HCT116 (cell line): ENCODE measurements at regions not wholly inside any gene's neighbourhood (a gene's known extent, or its start where the extent isn't known, plus 50 kb on each side); places are given as distances from the start of the nearest gene placed in this dataset.

Source experiments
- ATAC-seq: fragments of 200-7000 bp; cut with Tn5 transposase; 2 replicates; pipeline ENCODE4 v1.9.1; 2020; ENCODE audit warnings: mild to moderate bottlenecking, moderate library complexity
- BruUV-seq: library from RNA; stranded (reverse); fragments of 400-500 nt; replicated peaks from 2 replicates; lab custom pipeline; 2021; lab: Mats Ljungman, UMichigan
- CTCF ChIA-PET: fragments of 300-600 bp; sonication (Branson Sonifier 250); formaldehyde crosslinking; loops from one replicate; lab custom pipeline; 2021; ENCODE audit warnings: antibody characterized with exemption; lab: Charles Lee
- POLR2A ChIA-PET: fragments of 300-600, 350-600 bp; sonication (Branson Sonifier 250); formaldehyde crosslinking; loops from one replicate; lab custom pipeline; 2021; ENCODE audit warnings: antibody characterized with exemption; lab: Charles Lee
- RAD21 ChIA-PET, 2 experiments: fragments of 300-600 bp; sonication (Branson Sonifier 250); formaldehyde crosslinking; loops; one replicate each; lab custom pipeline; 2023; ENCODE audit warnings: low total read pairs in 2 of 2; ENCODE audit not compliant: uncharacterized antibody in 2 of 2, unreplicated experiment in 2 of 2, low non-redundant PET in 1 of 2; lab: Charles Lee
- DNase-seq: peaks from one replicate; pipeline ENCODE4 v3.0.0-alpha.2; 2010; ENCODE audit warnings: low read depth, low spot score
- H2AFZ ChIP-seq: fragments of 200-600 bp; shearing (Covaris generic), sonication (generic); 2 replicates; pipeline ENCODE4 v1.6.1; 2017; ENCODE audit warnings: low read depth, mixed run types, mixed read lengths, antibody characterized with exemption, low read length; ENCODE audit not compliant: poor library complexity, severe bottlenecking
- H3K27ac ChIP-seq: 2 replicates; pipeline ENCODE4 v1.5.1; 2012; ENCODE audit warnings: low read depth, low read length
- H3K27me3 ChIP-seq: fragments of 200-600 bp; sonication (generic); 2 replicates; pipeline ENCODE4 v1.6.1; 2016; ENCODE audit warnings: mixed run types, low read length, mixed read lengths; ENCODE audit not compliant: insufficient read depth
- H3K36me3 ChIP-seq, 2 experiments: fragments of 200-500 bp in 1 of 2; fragments of 200-600 bp in 1 of 2; sonication (Bioruptor generic) in 1 of 2; sonication (generic) in 1 of 2; 2 replicates each; pipeline versions ENCODE4 v1.5.1 to v1.6.1; 2014 to 2016; ENCODE audit warnings: low read length in 2 of 2, inconsistent platforms in 1 of 2, mixed read lengths in 1 of 2, mixed run types in 1 of 2; ENCODE audit not compliant: insufficient read depth in 2 of 2, control insufficient read depth in 1 of 2
- H3K4me1 ChIP-seq, 2 experiments: fragments of 200-600 bp in 1 of 2; sonication (generic) in 1 of 2; 2 replicates each; pipeline versions ENCODE4 v1.5.1 to v1.6.1; 2012 to 2017; ENCODE audit warnings: low read length in 2 of 2, inconsistent platforms in 1 of 2, mild to moderate bottlenecking in 1 of 2, mixed read lengths in 1 of 2, mixed run types in 1 of 2, moderate library complexity in 1 of 2; ENCODE audit not compliant: insufficient read depth in 2 of 2, control insufficient read depth in 1 of 2
- H3K4me2 ChIP-seq: fragments of 200-600 bp; sonication (generic); 2 replicates; pipeline ENCODE4 v1.6.1; 2017; ENCODE audit warnings: mixed run types, low read length, mixed read lengths
- H3K4me3 ChIP-seq, 2 experiments: fragments of 200-600 bp in 1 of 2; sonication (generic) in 1 of 2; replicated peaks in 1 of 2; 2 replicates each; pipeline ENCODE4 v1.5.1; 2011 to 2016; ENCODE audit warnings: low read length in 2 of 2, control low read depth in 1 of 2, low read depth in 1 of 2, mild to moderate bottlenecking in 1 of 2, mixed read lengths in 1 of 2, mixed run types in 1 of 2
- H3K79me2 ChIP-seq: fragments of 200-600 bp; sonication (generic); 2 replicates; pipeline ENCODE4 v1.6.1; 2017; ENCODE audit warnings: mild to moderate bottlenecking, mixed run types, low read length, moderate library complexity, mixed read lengths; ENCODE audit not compliant: insufficient read depth
- H3K9ac ChIP-seq: fragments of 200-600 bp; sonication (generic); 2 replicates; pipeline ENCODE4 v1.6.1; 2016; ENCODE audit warnings: low read length, mixed read lengths
- H3K9me2 ChIP-seq: fragments of 200-600 bp; sonication (generic), shearing (Covaris generic); 2 replicates; pipeline ENCODE4 v1.6.1; 2017; ENCODE audit warnings: mixed run types, mild to moderate bottlenecking, moderate library complexity; ENCODE audit not compliant: insufficient read depth
- H3K9me3 ChIP-seq, 2 experiments: fragments of 200-500 bp in 1 of 2; fragments of 200-600 bp in 1 of 2; sonication (Bioruptor generic) in 1 of 2; sonication (generic) in 1 of 2; 2 replicates each; pipeline ENCODE4 v1.6.1; 2014 to 2017; ENCODE audit warnings: low read length in 2 of 2, mixed read lengths in 2 of 2, inconsistent platforms in 1 of 2, low read depth in 1 of 2, mild to moderate bottlenecking in 1 of 2, mixed run types in 1 of 2, moderate library complexity in 1 of 2; ENCODE audit not compliant: control insufficient read depth in 1 of 2, insufficient read depth in 1 of 2
- H4K20me1 ChIP-seq: fragments of 200-600 bp; sonication (generic), shearing (Covaris generic); 2 replicates; pipeline ENCODE4 v1.6.1; 2017; ENCODE audit warnings: mixed run types, mild to moderate bottlenecking, moderate library complexity; ENCODE audit not compliant: insufficient read depth
- CEBPB ChIP-seq: IDR thresholded peaks from 2 replicates; pipeline ENCODE4 v1.6.1; 2012; ENCODE audit warnings: low read depth
- EGR1 ChIP-seq: IDR thresholded peaks from 2 replicates; pipeline ENCODE4 v1.6.1; 2012; ENCODE audit warnings: low read depth
- ELF1 ChIP-seq: IDR thresholded peaks from 2 replicates; pipeline ENCODE4 v1.6.1; 2012; ENCODE audit warnings: low read depth, borderline replicate concordance
- EZH2 ChIP-seq: fragments of 200-600 bp; sonication (generic); IDR thresholded peaks from 2 replicates; pipeline ENCODE4 v1.6.1; 2017; ENCODE audit warnings: antibody characterized with exemption, mixed run types
- EZH2phosphoT487 ChIP-seq: fragments of 200-600 bp; IDR thresholded peaks from 2 replicates; pipeline ENCODE4 v1.6.1; 2018; ENCODE audit warnings: antibody characterized with exemption, borderline replicate concordance
- FOSL1 ChIP-seq: IDR thresholded peaks from 2 replicates; pipeline ENCODE4 v1.6.1; 2012; ENCODE audit warnings: low read depth
- POLR2A ChIP-seq: IDR thresholded peaks from 2 replicates; pipeline ENCODE4 v1.7.0; 2011; ENCODE audit warnings: borderline replicate concordance; ENCODE audit not compliant: insufficient read depth, insufficient read length; ENCODE audit errors: extremely low read depth
- POLR2AphosphoS5 ChIP-seq: IDR thresholded peaks from 2 replicates; pipeline ENCODE4 v1.6.1; 2011; ENCODE audit warnings: mild to moderate bottlenecking, low read depth, low read length, moderate library complexity
- RAD21 ChIP-seq: IDR thresholded peaks from 2 replicates; pipeline ENCODE4 v1.6.1; 2012; ENCODE audit warnings: low read depth, mild to moderate bottlenecking
- SIN3A ChIP-seq: IDR thresholded peaks from 2 replicates; pipeline ENCODE4 v1.6.1; 2012; ENCODE audit warnings: low read depth
- SP1 ChIP-seq: IDR thresholded peaks from 2 replicates; pipeline ENCODE4 v1.6.1; 2012; ENCODE audit warnings: low read depth
- SRF ChIP-seq: IDR thresholded peaks from 2 replicates; pipeline ENCODE4 v1.6.1; 2012; ENCODE audit warnings: low read depth
- TCF7L2 ChIP-seq: IDR thresholded peaks from 2 replicates; pipeline ENCODE4 v1.7.0; 2011; ENCODE audit warnings: borderline replicate concordance, inconsistent platforms; ENCODE audit not compliant: insufficient read depth, insufficient read length; ENCODE audit errors: extremely low read depth
- YY1 ChIP-seq: IDR thresholded peaks from 2 replicates; pipeline ENCODE4 v1.6.1; 2011; ENCODE audit warnings: low read length, low read depth, moderate library complexity, mild to moderate bottlenecking; ENCODE audit not compliant: insufficient replicate concordance; ENCODE audit errors: extremely low read depth
- ZFX ChIP-seq: fragments of 450-650 bp; IDR thresholded peaks from 2 replicates; pipeline ENCODE4 v1.6.1; 2017
- ZNF274 ChIP-seq: fragments of 200-500 bp; sonication (Bioruptor generic); IDR thresholded peaks from 2 replicates; pipeline ENCODE4 v1.6.1; 2014; ENCODE audit warnings: mild to moderate bottlenecking, low read depth, low read length, inconsistent platforms
- intact Hi-C: fragments of 100-400 bp; cut with micrococcal nuclease; formaldehyde crosslinking; loops from 2 replicates; pipeline ENCODE4 v1.10.0; 2022
- TF ChIP-seq, protein P1 (sequence below): IDR thresholded peaks from 2 replicates; pipeline ENCODE4 v1.6.1; 2012
- TF ChIP-seq, protein P2 (sequence below), 3 experiments: fragments of 200-600 bp in 1 of 3; sonication (generic) in 1 of 3; IDR thresholded peaks in 2 of 3; conservative IDR thresholded peaks in 1 of 3; 2 replicates each; pipeline ENCODE4 v1.5.1; 2012 to 2017; ENCODE audit warnings: low read depth in 2 of 3, low read length in 2 of 3, antibody characterized with exemption in 1 of 3, borderline replicate concordance in 1 of 3, control low read depth in 1 of 3, mild to moderate bottlenecking in 1 of 3, mixed read lengths in 1 of 3, mixed run types in 1 of 3, moderate library complexity in 1 of 3; ENCODE audit not compliant: insufficient read depth in 1 of 3

DNA sequence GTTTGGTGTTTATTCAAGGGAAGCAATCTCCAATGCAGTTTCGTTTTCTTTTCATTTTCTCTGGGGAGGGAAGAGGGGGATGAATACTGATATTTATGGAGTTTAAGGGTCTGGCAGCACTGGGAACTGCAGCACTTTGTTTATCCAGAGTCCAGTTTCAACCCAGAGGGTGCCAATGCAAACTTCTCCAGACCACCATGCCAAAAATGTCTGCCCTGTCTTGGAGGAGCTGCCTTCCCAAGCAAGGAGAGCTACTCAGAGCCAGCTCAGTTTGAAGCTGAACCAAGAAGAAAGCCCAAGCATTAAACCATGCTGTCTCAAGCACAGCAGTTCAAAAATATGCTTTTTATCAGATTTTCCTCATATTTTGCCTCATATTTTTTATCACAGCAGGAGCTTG lies 589.7 kb downstream of the LMO4 start:
- TF ChIP-seq ZFX: no peak
- no peak for TF ChIP-seq ELF1
- TF ChIP-seq RAD21: no peak
- TF ChIP-seq, protein P1, sequence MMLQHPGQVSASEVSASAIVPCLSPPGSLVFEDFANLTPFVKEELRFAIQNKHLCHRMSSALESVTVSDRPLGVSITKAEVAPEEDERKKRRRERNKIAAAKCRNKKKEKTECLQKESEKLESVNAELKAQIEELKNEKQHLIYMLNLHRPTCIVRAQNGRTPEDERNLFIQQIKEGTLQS: no peak
- no peak for TF ChIP-seq POLR2A
- TF ChIP-seq TCF7L2: no peak
- TF ChIP-seq, protein P2, sequence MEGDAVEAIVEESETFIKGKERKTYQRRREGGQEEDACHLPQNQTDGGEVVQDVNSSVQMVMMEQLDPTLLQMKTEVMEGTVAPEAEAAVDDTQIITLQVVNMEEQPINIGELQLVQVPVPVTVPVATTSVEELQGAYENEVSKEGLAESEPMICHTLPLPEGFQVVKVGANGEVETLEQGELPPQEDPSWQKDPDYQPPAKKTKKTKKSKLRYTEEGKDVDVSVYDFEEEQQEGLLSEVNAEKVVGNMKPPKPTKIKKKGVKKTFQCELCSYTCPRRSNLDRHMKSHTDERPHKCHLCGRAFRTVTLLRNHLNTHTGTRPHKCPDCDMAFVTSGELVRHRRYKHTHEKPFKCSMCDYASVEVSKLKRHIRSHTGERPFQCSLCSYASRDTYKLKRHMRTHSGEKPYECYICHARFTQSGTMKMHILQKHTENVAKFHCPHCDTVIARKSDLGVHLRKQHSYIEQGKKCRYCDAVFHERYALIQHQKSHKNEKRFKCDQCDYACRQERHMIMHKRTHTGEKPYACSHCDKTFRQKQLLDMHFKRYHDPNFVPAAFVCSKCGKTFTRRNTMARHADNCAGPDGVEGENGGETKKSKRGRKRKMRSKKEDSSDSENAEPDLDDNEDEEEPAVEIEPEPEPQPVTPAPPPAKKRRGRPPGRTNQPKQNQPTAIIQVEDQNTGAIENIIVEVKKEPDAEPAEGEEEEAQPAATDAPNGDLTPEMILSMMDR (IDR thresholded peaks at IDR 0.05 in 2 of 3, conservative IDR thresholded peaks at IDR 0.05 in 1 of 3; ENCODE audit: borderline replicate concordance in 1 of 3, insufficient read depth in 1 of 3, low read depth in 2 of 3, low read length in 2 of 3): no peak
- RAD21 ChIA-PET: no interaction called here
- CTCF ChIA-PET: no interaction called here
- Histone ChIP-seq H3K27me3 (no peaks in the 10 kb centered on the region), H3K4me2 (no peak overlapping the region), H3K36me3 (no peaks in the 10 kb centered on the region), H3K27ac (no peak overlapping the region), H3K79me2 (no peaks in the 10 kb centered on the region), H4K20me1 (no peaks in the 10 kb centered on the region), H3K9me2 (no peaks in the 10 kb centered on the region), H3K9me3 (no peaks in the 10 kb centered on the region), H3K4me3 (no peak overlapping the region), H3K9ac (no peak overlapping the region), H2AFZ (no peak overlapping the region), H3K4me1 (no peaks in the 10 kb centered on the region)
- DNase-seq: no peak
- intact Hi-C loops: no loop called here
- POLR2A ChIA-PET: no interaction called here
- no TSS peak for BruUV-seq
- ATAC-seq: no peak

DNA sequence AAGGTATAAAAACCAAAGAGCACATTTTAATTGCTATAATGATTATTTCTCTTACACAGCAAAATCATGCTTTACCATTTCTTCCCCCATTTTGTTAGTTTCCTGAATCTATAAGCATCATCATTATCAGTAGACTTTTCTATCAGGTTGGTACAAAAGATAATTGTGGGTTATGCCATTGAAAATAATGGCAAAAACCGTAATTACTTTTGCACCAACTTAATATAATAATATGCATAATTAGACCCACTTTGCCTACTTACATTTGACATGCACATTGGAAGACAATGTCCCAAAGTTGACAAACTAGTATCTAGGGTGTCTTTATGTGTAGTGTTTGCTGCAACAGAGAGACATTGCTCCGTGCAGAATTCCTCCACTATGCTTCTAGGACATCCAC lies 594.2 kb downstream of the LMO4 start:
- ChIA-PET POLR2A (no interaction called here), CTCF (no interaction called here), RAD21 (no interaction called here)
- H3K36me3 ChIP-seq: no peaks in the 10 kb centered on the region
- H3K27ac ChIP-seq: no peak overlapping the region
- DNase-seq: no peak
- no peak overlapping the region for H2AFZ ChIP-seq
- no peaks in the 10 kb centered on the region for H4K20me1 ChIP-seq
- no peak overlapping the region for H3K4me3 ChIP-seq
- no peak for TF ChIP-seq ELF1
- TF ChIP-seq EZH2phosphoT487: no peak
- no peak for TF ChIP-seq EGR1
- TF ChIP-seq, protein P1: no peak
- no peak for TF ChIP-seq SIN3A
- TF ChIP-seq TCF7L2: no peak
- no peak for TF ChIP-seq SRF
- no peak for TF ChIP-seq POLR2AphosphoS5
- no peak for TF ChIP-seq EZH2
- no peak for TF ChIP-seq CEBPB
- TF ChIP-seq YY1: no peak
- no peak for TF ChIP-seq POLR2A
- TF ChIP-seq ZNF274: no peak
- TF ChIP-seq FOSL1: no peak
- no peak for TF ChIP-seq SP1
- TF ChIP-seq RAD21: no peak
- H3K4me1 ChIP-seq: no peaks in the 10 kb centered on the region
- no peaks in the 10 kb centered on the region for H3K27me3 ChIP-seq
- ATAC-seq: no peak
- H3K9me3 ChIP-seq: no peaks in the 10 kb centered on the region
- no peaks in the 10 kb centered on the region for H3K9me2 ChIP-seq
- no peak overlapping the region for H3K9ac ChIP-seq
- intact Hi-C loops: loop anchor here (2.0 kb wide), 1 partner anchor 20 kb away; no protein-coding TSS in a partner anchor
- no TSS peak for BruUV-seq
- H3K79me2 ChIP-seq: no peaks in the 10 kb centered on the region
- no peak overlapping the region for H3K4me2 ChIP-seq
